Choroid plexus epithelial cell (primary cell): ENCODE measurements at regions not wholly inside any gene's neighbourhood (a gene's known extent, or its start where the extent isn't known, plus 50 kb on each side); places are given as distances from the start of the nearest gene placed in this dataset.

Experiments
- DNase-seq: peaks from one replicate; pipeline ENCODE4 v3.0.0-alpha.2; 2010; ENCODE audit warnings: low read depth
- H3K4me3 ChIP-seq: 2 replicates; pipeline ENCODE4 v1.5.1; 2011; ENCODE audit warnings: low read depth, mild to moderate bottlenecking, control low read depth, low read length, moderate library complexity
- CTCF ChIP-seq: conservative IDR thresholded peaks from 2 replicates; pipeline ENCODE4 v1.5.1; 2011; ENCODE audit warnings: low read depth, mild to moderate bottlenecking, control low read depth, inconsistent platforms, low read length, moderate library complexity

GRCh38 chr6:95208621-95209020 is 368.7 kb upstream of the MANEA start:
- no peak for TF ChIP-seq CTCF
- no peak for DNase-seq
- H3K4me3 ChIP-seq = no peak overlapping the region

GRCh38 chr6:95209074-95209473 is 368.3 kb upstream of the MANEA start:
- no peak overlapping the region for H3K4me3 ChIP-seq
- DNase-seq = no peak
- no peak for TF ChIP-seq CTCF

DNA sequence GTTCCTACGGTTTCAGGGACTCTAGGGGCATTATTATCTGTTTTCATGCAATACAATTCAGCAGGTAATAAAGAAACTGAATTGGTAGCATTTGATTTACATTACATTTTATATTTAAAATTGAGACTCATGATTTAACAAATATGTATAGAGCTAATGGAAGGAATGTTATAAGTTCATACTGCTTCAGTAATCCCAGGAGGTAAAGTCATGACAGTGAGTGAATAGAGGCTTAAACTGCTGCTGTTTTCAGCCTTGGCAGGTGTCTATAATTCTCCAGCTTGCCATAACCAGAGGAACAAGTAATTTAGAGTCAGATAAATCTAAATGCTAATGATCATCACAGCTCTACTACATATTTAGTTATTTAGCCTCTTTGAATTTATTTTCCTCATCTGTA is 360.8 kb upstream of the MANEA start:
- H3K4me3 ChIP-seq = no peak overlapping the region
- TF ChIP-seq CTCF = no peak
- DNase-seq = no peak

GRCh38 chr6:95227351-95227750 is 350.0 kb upstream of the MANEA start:
- DNase-seq = no peak
- H3K4me3 ChIP-seq = no peak overlapping the region
- no peak for TF ChIP-seq CTCF

DNA sequence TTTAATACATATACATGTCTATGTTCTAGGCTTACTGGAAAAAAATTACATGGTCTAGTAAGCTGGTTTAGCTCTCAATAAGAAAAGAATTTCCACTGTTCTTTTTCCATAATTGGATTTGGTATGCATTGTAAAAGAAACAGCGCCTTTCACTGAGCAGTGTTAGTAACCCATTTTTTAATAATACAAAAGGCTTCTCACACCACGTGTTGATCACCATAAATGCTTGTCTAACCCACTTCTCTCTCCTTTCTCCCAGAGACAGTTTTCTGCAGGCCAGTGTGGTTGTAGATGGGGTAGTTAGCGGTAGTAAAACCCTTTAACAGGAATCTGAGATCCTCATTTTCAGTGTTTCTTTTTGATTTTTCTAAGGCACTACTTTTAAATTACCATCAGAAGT is 348.7 kb upstream of the MANEA start:
- no peak for DNase-seq
- no peak overlapping the region for H3K4me3 ChIP-seq
- no peak for TF ChIP-seq CTCF

- H3K4me3 ChIP-seq = no peak overlapping the region
- DNase-seq = peak; percentile 49
- no peak for TF ChIP-seq CTCF
Observed at GRCh38 chr6:95230071-95230740, 347.1 kb upstream of the MANEA start.

DNA sequence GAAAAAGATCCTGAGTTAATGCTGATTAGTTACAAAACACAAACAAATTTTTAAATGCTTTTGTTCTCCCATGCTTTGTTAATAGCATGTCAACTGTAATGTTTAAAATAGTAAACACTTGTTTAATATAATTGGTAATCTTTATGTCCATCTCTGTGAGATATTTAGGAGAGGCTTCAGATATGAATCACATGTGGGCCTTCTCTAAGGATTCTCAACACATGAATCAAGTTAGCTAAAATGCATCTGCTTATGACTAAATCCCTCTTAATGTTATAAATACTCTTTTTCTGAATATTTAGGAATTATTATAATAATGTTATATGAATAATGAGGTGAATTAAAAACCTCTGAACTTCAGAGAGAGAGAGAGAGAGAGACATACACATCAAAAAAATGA is 345.9 kb upstream of the MANEA start:
- TF ChIP-seq CTCF = no peak
- no peak overlapping the region for H3K4me3 ChIP-seq
- no peak for DNase-seq
